ENCODE measurements at regions not wholly inside any gene's neighbourhood (a gene's known extent, or its start where the extent isn't known, plus 50 kb on each side); places are given as distances from the start of the nearest gene placed in this dataset.
"Not testable (repeated sequence)": the region's sequence is repeated elsewhere in the genome, so short reads cannot be mapped to it uniquely, and the experiment has no call there.

DNA sequence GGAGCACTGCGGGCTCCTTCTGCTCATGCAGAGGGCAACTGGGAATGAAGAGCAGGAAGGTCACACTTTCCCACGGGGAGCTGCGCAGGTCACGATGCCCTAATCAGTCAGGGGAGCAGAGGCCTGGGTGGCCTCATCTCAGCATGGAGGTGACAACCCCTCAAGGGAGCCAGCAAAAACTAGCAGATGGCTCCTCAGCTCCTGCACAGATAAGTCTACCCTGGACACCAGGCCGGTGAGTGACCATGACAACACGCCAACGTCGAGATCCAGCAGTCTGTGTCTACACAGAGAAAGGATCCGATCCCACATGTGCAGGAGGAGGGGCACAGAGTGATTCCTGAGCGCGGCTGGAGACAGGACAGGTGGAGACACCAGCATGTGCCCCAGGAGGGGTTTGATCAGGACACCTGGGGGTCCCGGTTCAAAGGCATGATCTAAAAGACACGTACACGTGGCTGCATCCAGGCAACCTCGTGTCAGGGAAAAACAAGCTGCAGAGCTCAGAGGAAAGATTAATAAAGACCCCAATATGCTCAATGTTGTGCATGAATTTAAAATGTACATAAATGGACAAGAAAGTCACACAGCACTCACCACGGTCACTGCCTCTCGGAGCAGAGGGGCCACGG lies 153.7 kb upstream of the SFSWAP start:
- in situ Hi-C loops (cut with MboI; ENCODE audit: low sequenced_read_pairs) = no loop called here

DNA sequence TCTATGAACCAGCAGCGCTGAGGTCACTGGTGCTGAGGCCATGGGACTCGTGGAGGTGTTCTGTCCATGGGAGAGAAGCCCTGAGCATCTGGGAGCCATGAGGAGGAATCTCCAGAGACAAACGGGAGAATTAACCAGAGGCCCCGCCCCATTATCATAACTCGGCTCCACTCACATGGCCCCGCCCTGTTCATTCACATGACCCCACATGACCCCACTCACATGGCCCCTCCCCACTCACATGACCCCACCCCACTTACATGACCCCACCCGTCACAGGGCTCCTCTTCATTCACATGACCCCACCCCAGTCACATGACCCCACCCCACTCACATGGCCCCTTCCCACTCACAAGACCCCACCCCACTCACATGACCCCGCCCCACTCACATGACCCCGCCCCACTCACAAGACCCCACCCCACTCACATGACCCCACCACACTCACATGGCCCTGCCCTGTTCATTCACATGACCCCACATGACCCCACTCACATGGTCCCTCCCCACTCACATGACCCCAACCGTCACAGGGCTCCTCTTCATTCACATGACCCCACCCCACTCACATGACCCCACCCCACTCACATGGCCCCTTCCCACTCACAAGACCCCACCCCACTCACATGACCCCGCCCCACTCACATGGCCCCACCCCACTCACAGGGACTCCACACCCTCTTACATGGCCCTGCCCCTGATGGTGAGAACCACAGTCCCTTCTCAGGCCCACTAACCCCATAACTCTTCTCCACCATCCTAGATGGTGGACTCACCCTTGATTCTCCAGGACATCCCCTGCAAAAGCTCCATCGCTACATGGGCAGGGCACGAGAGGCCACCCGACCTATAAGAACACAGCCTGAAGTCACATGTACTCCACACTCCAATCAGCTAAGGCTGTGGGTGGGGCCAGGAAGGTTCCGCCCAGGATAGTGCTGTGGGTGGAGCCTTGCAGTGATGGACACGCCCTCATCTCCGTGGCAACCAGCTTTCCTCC lies 151.1 kb upstream of the SFSWAP start:
- in situ Hi-C loops (cut with MboI; ENCODE audit: low sequenced_read_pairs) = no loop called here

DNA sequence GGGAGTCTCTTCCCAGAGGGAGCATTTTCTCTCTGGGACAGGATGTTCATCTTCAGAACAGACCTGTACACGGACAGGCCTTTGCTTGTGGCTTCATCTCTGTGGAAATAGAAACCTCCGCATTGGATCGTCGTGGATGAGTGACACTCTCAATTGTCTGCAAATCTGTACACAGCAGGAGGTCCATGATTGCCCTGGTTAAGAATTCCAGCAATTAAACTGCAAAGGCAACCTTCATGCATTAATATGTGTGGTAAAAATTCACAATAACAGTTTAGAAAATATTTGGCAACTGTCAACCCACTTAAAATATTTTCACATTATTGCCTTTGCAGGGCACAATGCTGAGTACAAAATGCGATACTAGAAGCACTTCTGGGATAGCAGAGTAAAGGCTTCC lies 149.8 kb upstream of the SFSWAP start:
- in situ Hi-C loops (cut with MboI; ENCODE audit: low sequenced_read_pairs) = no loop called here

DNA sequence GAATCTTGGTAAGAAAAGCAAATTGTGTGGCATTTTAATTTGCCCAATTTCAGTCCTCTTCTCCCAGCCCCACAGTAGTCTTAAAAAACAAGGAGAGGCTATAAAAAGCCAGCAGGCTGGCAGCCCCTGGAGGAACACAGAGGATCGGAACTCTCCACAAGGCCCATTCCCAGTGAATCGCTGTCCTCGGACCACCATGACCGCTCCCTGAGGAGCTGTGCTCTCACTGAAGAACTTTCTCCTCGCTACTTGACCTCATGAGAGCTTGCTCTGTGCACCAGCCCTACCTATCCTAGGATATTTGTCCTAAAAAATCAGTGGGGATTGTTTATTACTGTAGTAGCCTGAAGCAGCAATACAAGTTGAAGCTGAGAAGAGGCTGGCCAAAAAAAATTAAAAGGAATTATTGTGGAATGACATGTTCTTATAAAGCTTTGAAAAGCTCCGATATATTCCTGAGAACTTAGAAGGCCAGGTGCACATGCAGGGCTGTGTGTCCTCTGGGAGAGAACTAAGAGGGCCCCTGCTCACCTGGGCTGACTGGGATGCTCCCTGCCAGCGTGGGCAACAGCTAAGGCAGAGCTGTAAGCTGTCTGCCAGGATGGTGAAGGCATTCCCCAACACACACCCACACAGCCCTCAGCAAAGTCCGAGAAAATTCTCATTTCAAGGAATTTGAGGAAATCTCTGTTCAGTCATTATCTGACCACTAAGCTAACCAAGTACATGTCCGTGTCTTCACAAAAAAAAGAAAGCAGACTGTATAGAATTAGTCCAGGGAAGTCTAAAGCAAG lies 148.8 kb upstream of the SFSWAP start:
- in situ Hi-C loops (cut with MboI; ENCODE audit: low sequenced_read_pairs) = no loop called here

DNA sequence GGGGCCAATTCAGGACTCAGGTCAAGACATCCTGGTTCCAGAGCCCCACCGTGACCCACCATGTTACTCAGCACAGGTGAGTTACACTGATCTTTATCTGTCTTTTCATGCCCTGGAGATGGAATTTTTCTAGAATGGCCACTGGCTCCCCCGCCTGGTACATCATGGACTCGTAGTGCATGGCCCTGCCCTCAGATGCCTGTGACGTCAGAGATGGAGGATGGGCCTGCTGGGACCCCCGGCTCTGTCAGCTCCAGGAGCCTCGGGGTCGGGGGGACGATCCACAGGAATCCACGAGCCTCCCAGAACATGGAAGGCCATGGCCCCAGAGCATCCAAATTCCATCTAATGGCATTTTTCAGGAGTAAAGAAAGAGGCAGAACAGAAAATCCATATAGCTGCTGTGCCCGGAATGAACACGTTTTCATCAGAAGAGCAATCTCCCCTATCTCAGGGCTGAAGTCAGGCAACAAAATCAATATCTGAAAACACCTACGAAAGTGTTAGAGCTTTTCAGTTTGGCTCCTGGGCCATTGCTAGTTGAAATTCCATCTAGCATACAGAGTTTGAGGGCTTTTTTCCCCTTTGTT lies 146.7 kb upstream of the SFSWAP start:
- in situ Hi-C loops (cut with MboI; ENCODE audit: low sequenced_read_pairs) = not testable (repeated sequence)

DNA sequence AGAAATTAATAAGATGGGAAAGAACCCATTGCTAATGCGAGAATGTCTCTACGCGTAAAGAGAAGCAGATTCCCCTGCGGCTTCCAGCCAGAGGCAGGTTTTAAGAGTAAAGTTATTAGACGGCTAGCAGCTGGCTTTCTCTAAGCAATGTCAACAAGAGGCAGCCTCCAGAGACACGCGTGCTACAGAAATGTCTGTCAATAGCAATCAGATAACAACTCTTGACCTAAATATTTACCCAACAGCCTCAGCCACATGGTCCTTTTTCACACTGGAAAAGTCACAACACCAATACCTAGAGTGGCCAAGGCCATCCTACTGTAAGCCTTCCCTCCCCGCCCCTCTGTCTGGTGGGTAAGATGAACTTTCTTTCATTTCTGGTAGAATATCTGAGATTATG lies 146.0 kb upstream of the SFSWAP start:
- in situ Hi-C loops (cut with MboI; ENCODE audit: low sequenced_read_pairs) = no loop called here

DNA sequence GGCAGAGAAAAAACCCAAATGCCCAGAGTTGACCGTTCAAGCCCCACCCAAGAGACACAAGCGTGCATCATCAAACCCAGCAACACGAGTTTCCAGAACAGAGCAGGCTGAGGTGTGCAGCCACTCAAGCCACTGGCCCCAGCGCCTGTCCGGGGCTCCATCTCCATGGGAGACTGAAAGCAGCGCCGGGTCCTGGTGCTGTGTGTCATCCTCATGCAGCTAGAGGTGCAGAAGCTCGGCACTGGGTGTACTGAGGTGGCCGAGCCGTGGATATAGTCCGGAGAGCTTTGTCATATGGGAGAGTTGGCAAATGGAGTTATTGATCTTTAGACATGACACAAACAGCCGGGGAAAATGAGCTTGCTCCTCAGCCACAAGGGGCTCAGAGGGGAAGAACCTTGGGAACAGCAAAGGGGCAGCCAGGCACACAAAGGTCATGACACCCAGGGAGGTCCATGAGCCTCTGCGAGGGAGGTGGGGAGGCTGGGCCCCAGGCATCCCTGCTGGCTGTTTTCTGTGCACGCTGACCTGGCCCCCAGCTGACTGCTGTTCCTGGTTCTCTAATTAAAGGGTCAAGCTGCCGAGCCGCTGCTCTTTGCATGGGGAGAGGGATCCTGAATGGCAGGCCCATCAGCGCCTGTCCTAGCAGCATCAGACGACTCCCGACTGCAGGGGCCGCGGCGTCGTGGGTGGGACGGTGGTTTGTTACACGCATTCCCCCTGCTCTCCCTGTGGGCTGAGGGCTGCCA lies 145.4 kb upstream of the SFSWAP start:
- in situ Hi-C loops (cut with MboI; ENCODE audit: low sequenced_read_pairs) = no loop called here

DNA sequence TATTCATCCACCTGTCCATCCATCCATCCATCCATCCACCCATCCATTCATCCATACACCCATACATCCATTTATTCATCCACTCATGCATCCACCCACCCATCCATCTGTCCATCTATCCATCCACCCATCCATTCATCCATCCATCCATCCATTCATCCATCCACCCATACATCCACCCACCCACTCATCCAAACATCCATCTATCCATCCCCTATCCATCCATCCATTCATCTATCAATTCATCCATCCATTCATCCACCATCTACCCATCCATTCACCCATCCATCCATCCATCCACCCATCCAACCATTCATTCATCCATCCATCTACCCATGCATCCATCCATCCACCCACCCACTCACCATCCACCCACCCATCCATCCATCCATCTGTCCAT lies 142.6 kb upstream of the SFSWAP start:
- in situ Hi-C loops (cut with MboI; ENCODE audit: low sequenced_read_pairs) = no loop called here

DNA sequence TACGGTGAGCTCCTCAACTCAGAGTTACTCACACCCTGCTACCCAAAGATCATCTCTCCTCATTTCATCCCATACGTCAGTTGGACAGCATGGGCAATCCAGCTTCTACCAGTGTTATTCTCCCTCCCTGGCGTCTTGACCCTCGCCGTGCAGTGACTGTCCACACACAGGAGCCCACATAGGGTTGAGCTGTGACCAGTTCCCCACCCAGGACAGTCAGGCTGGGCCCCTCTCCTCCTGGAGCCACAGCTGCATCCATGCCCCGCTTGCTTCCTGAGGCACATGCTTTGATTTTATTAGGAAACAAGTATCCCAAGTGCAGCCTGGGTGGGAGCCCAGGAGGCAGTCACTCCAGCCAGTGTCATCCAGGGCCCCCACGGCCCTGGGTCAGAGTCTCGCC lies 140.3 kb upstream of the SFSWAP start:
- in situ Hi-C loops (cut with MboI; ENCODE audit: low sequenced_read_pairs) = no loop called here

DNA sequence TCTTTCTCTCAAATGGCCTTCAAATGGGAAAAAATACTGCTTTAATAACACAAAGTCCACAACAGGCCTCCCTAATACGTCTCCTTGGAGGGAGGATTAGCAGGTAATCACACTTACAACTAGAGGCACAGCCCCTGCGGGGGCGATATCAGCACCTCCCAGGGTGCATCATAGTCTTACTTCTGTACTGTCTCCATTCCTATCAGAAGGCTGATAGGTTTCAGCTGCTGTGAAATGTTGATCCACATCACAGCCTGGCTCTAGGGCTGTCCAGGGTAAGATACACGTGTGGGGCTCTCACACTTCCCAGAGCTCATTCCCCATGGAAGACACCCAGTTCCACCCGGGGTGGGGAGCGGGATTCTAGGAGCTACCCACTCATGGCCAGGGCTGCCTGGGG lies 139.1 kb upstream of the SFSWAP start:
- in situ Hi-C loops (cut with MboI; ENCODE audit: low sequenced_read_pairs) = no loop called here

DNA sequence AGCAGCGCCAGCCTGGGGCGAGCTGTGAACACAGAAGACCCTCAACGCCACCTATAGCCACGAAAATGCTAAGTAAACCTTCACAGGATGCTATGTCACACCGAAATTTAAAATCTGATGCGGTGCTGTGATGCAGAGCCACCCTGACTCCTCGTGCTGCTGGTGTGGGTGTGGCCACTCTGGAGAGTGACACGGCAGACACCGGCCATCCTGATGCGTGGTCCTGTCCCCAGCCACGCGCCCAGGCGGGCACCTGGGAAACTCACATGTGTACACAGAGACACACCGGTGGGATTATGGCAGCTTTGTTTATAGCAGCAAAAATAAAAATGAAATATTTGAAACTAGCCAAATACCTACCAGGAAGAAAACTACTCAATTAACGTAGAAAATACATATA lies 138.3 kb upstream of the SFSWAP start:
- in situ Hi-C loops (cut with MboI; ENCODE audit: low sequenced_read_pairs) = no loop called here

DNA sequence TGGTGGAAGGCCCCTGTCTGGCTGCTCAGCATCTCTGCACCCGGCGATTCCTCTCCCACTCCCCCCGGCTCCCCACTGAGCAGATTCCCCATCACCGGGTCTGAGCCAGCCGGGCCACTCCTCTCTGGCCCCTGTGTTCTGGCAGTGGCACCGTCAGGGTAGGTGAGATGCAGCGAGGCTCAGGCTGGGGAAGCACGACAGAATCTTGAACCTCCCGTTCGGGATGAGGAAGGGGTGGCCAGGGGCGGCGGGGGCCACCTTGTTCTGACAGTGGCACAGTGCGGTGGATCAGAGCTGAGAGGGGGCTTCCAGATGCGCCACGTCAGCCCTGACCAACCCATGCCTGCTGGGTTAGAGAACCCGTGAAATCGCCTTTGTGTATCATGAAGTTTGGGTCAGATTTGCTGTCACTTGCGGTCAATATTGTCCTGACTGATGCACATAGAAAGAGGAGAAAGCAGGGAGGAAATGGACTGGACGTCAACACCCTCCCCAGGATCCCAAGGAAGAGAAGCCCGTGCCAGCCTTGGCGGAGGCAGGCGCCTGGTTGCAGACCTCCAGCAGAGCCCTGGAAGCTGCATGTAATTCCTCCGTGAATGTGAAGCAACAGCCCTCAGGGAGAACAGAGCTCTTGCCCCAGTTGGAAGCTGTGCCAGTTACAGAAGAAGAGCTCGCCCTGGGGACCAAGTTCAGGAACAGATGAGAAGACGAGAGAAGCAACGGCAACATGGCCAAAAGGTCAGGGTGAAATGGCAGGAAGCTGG lies 137.1 kb upstream of the SFSWAP start:
- in situ Hi-C loops (cut with MboI; ENCODE audit: low sequenced_read_pairs) = no loop called here

DNA sequence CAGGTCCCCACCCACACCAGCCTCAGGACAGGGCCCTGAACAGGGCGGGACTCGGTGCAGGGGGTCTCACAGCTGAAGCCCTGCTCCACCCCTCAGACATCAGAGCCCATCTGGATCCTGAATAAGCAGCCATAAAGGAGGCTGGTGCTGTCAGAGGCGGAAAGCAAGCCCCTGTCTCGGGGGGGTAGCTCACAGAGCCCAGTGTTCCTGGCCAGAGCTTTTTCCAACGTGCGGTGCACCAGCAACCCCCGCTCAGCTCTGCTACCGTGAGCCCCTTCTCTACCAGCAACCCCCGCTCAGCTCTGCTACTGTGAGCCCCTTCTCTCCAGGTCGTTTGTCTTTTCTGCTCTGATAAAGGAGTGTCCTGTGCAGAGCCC lies 136.5 kb upstream of the SFSWAP start:
- in situ Hi-C loops (cut with MboI; ENCODE audit: low sequenced_read_pairs) = no loop called here

DNA sequence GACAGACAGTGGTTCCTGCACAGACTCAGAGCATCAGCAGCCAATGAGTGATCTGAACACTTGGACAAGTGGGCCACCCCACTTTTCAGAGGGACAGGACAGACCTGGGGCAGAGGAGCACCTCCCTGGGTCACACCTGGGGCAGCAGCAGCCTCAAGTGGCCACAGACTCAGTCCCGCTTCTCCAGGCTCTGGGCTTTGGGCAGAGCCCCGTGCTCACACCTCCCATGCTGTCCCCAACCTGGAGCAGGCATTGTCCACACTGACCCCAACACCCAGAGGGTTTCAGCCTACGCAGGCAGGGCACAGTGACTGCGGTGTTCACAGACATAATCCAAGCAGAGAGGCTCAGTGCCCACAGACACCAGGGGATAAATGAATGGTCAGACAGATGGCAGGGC lies 135.5 kb upstream of the SFSWAP start:
- in situ Hi-C loops (cut with MboI; ENCODE audit: low sequenced_read_pairs) = no loop called here

DNA sequence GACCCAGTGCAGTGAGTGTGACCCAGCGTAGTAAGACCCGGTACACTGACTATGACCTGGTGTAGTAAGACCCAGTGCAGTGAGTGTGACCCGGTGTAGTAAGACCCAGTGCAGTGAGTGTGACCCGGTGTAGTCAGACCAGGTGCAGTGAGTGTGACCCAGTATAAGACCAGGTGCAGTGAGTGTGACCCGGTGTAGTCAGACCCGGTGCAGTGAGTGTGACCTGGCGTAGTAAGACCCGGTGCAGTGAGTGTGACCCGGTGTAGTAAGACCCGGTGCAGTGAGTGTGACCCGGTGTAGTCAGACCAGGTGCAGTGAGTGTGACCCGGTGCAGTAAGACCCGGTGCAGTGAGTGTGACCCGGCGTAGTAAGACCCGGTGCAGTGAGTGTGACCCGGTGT lies 134.2 kb upstream of the SFSWAP start:
- in situ Hi-C loops (cut with MboI; ENCODE audit: low sequenced_read_pairs) = not testable (repeated sequence)

DNA sequence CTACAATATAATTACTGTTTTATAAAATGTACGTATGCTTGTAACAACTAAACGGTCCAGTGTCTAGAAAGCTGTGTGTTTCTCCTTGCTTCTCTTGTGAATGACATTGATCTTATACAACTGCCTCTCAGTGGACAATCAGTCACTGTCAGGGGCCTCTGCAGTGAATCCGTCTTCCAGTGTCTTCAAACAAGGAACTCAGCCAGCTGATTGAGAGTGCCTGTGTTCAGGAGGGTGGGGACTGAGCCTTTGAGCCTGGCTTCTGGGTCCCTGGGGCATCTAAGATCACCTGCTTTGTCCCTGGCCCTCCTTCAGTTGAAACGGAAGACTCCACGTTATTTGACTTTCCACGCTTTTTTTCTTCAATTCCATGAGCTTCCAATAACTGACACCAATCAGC lies 133.1 kb upstream of the SFSWAP start:
- in situ Hi-C loops (cut with MboI; ENCODE audit: low sequenced_read_pairs) = no loop called here

DNA sequence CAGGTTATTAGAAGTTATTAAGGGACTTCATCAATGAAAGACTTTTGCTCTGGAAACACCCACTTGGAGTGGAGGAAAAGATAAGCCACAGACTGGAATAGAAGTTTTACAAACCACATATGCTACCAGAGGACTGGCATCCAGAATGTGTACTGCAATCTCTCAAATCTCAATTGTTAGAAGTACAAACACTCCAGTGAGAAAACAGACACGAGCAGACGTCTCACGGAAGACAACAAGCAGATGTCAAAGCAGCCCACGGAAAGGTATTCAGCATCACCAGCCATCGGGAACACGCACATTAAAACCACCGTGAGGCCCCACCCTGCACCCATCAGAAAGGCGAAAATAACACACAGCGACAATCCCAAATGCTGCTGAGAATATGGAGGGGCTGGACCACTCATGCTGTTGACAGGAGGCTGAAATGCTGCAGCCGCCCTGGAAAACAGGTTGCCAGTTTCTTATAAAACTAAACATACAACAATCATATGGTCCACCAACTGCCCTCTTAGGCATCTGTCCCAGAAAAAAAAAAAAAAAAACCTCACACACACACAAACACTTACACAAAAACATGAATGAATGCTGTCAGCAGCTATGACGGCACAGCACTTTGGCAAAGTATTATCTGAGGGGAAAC lies 131.9 kb upstream of the SFSWAP start:
- in situ Hi-C loops (cut with MboI; ENCODE audit: low sequenced_read_pairs) = no loop called here

DNA sequence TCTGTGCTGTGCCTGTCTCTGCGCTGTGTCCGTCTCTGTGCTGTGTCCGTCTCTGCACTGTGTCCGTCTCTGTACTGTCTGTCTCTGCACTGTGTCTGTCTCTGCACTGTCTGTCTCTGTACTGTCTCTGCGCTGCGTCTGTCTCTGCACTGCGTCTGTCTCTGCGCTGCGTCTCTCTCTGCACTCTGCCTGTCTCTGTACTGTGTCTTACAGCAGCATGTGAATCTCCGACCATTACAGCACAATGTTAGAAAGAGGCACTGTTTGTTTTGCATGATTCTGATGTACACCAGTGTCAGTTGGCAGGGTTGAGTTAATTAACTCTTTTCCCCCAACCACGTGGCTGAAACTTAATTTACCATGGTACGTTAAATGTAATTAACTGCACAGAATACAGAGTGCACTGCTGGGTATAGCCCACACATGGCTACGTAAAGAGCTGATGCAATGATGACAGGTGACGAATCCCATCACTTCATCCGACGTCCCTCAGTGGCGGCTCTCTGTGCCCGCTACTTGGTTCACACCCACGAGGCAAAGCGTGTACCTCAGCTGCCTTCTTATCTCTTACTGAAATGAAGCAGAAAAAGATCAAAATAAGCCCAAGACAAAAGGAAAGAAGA lies 127.7 kb upstream of the SFSWAP start:
- in situ Hi-C loops (cut with MboI; ENCODE audit: low sequenced_read_pairs) = no loop called here

DNA sequence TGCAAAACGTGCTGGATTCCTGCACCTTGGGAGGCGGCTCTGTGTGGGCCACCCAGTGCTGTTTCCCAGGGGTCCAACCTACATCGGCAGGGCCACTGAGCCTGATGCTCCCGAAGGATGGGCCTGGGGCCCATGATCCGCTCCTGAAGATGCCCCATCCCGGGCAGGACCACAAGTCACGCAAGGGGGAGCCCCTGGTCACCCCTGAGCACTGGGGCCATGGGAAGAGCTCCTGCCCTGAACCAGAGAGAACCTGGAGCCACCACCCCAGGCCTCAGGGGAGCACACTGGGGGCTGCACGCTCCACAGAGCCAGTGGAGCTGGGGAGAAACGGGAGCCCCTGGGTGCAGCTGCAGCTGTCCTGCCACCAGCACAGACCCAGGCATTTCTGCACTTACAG lies 124.6 kb upstream of the SFSWAP start:
- in situ Hi-C loops (cut with MboI; ENCODE audit: low sequenced_read_pairs) = no loop called here

Data from HL-60/S4 treated with phorbol 12-myristate 13-acetate at 8.2 ng/mL for 4 days and 3 days (cell line).